Gastrocnemius medialis (tissue), 4 donors: ENCODE measurements at regions not wholly inside any gene's neighbourhood (a gene's known extent, or its start where the extent isn't known, plus 50 kb on each side); places are given as distances from the start of the nearest gene placed in this dataset.

Source experiments
- ATAC-seq, 2 donors: fragments of 150-250 bp; one replicate each; pipeline ENCODE4 v1.9.1; 2016
- DNase-seq, 2 donors: peaks; one replicate each; pipeline ENCODE4 v3.0.0-alpha.2; 2019
- H3K27ac ChIP-seq, 4 donors: fragments of 200-600 bp; sonication (generic); 1 replicate in 1 of 4; 2 replicates in 3 of 4; pipeline ENCODE4 v1.5.1; 2016 to 2018; ENCODE audit warnings: mild to moderate bottlenecking in 2 of 4, moderate library complexity in 1 of 4
- H3K27me3 ChIP-seq, 3 donors: fragments of 200-600 bp; sonication (generic) in 2 of 3; 1 replicate in 1 of 3; 2 replicates in 2 of 3; pipeline versions ENCODE4 v1.5.1 to v1.6.0; 2016 to 2019; ENCODE audit warnings: mild to moderate bottlenecking in 1 of 3, moderate library complexity in 1 of 3
- H3K36me3 ChIP-seq, 2 donors: fragments of 200-600 bp; sonication (generic) in 1 of 2; one replicate each; pipeline ENCODE4 v1.5.1; 2017 to 2018
- H3K4me1 ChIP-seq, 2 donors: fragments of 200-600 bp; sonication (generic) in 1 of 2; one replicate each; pipeline ENCODE4 v1.5.1; 2016 to 2017; ENCODE audit warnings: mild to moderate bottlenecking in 2 of 2
- H3K4me3 ChIP-seq, 4 donors: fragments of 200-600 bp; sonication (generic) in 3 of 4; 1 replicate in 1 of 4; 2 replicates in 3 of 4; pipeline ENCODE4 v1.5.1; 2016 to 2019; ENCODE audit warnings: mild to moderate bottlenecking in 2 of 4
- H3K9me3 ChIP-seq, 3 donors: fragments of 200-600 bp; sonication (generic) in 2 of 3; 1 replicate in 1 of 3; 2 replicates in 2 of 3; pipeline ENCODE4 v1.5.1; 2016 to 2019
- POLR2A ChIP-seq, 2 donors: fragments of 450-650 bp; IDR thresholded peaks; one replicate each; pipeline ENCODE4 v1.6.1; 2017; ENCODE audit warnings: antibody characterized with exemption in 2 of 2, mild to moderate bottlenecking in 2 of 2, moderate library complexity in 2 of 2
- in situ Hi-C, 4 donors: fragments of 200-750 bp; cut with MboI; loops; one replicate each; pipeline versions ENCODE4 v1.15.0 to v1.8.0; 2017; ENCODE audit warnings: low sequenced_read_pairs in 4 of 4
- intact Hi-C: fragments of 100-400 bp; cut with DNase I; formaldehyde crosslinking; loops from one replicate; pipeline ENCODE4 v1.15.1; 2023; ENCODE audit warnings: low total_unique reads
- TF ChIP-seq, protein P1 (sequence below), 5 experiments: fragments of 450-650 bp in 3 of 5; fragments of 200-600 bp in 2 of 5; sonication (generic) in 2 of 5; IDR thresholded peaks in 4 of 5; conservative IDR thresholded peaks in 1 of 5; 1 replicate in 4 of 5; 2 replicates in 1 of 5; pipeline ENCODE4 v1.5.1; 2016 to 2019; ENCODE audit warnings: antibody characterized with exemption in 5 of 5, mild to moderate bottlenecking in 3 of 5, moderate library complexity in 3 of 5

DNA sequence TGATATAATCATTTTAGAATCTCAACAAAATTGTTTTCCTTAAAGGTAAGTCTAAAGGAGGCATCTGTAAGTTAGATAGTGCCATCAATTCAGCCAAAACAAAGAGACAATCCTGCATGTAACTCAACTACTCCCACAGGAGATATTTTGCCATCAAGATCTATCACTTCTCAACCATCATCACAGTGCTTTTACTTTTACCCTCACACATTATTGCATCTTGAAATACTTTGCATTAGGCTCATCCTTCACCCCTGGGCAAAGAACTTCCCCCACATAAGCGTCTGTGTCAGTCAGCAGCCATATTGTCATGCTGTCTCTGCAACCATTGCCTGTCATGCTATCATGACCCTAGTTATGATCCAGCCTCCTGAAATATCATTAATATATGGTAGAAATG, 54.9 kb upstream of the NLGN1 start:
- DNase-seq, result no peak
- Histone ChIP-seq H3K36me3 (no peaks in the 10 kb centered on the region), H3K9me3 (no peaks in the 10 kb centered on the region), H3K27me3 (no peaks in the 10 kb centered on the region), H3K4me1 (no peaks in the 10 kb centered on the region), H3K27ac (no peak overlapping the region), H3K4me3 (no peak overlapping the region)
- no peak for TF ChIP-seq POLR2A (IDR thresholded peaks at IDR 0.05)
- TF ChIP-seq, protein P1, sequence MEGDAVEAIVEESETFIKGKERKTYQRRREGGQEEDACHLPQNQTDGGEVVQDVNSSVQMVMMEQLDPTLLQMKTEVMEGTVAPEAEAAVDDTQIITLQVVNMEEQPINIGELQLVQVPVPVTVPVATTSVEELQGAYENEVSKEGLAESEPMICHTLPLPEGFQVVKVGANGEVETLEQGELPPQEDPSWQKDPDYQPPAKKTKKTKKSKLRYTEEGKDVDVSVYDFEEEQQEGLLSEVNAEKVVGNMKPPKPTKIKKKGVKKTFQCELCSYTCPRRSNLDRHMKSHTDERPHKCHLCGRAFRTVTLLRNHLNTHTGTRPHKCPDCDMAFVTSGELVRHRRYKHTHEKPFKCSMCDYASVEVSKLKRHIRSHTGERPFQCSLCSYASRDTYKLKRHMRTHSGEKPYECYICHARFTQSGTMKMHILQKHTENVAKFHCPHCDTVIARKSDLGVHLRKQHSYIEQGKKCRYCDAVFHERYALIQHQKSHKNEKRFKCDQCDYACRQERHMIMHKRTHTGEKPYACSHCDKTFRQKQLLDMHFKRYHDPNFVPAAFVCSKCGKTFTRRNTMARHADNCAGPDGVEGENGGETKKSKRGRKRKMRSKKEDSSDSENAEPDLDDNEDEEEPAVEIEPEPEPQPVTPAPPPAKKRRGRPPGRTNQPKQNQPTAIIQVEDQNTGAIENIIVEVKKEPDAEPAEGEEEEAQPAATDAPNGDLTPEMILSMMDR (IDR thresholded peaks at IDR 0.05 in 4 of 5, conservative IDR thresholded peaks at IDR 0.05 in 1 of 5), result no peak
- intact Hi-C loops, result no loop called here
- ATAC-seq, result no peak
- in situ Hi-C loops, result no loop called here

DNA sequence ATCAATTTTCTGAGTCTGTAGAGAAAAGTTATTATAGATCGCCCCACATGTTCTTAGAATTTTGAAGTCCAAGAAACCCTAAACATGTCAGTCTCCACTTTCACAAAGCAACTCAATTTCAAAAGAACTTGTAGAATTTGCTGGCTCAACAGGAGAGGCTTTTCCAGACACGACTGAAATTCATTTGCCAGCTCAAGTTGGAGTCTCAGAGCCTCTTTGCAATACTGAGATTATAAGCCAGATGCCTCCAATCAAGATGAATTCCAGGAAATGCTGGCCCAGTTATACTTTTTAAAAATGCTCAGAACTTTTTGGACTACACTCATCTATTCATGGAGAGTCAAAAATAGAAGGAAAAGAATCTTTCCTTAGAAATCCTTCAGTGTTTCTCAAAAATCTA, 56.9 kb upstream of the NLGN1 start:
- Histone ChIP-seq H3K36me3 (no peaks in the 10 kb centered on the region), H3K9me3 (no peaks in the 10 kb centered on the region), H3K27me3 (no peaks in the 10 kb centered on the region), H3K4me1 (no peaks in the 10 kb centered on the region), H3K27ac (no peak overlapping the region), H3K4me3 (no peak overlapping the region)
- DNase-seq, result no peak
- in situ Hi-C loops, result no loop called here
- ATAC-seq, result no peak
- intact Hi-C loops, result no loop called here
- TF ChIP-seq POLR2A (IDR thresholded peaks at IDR 0.05), result no peak

DNA sequence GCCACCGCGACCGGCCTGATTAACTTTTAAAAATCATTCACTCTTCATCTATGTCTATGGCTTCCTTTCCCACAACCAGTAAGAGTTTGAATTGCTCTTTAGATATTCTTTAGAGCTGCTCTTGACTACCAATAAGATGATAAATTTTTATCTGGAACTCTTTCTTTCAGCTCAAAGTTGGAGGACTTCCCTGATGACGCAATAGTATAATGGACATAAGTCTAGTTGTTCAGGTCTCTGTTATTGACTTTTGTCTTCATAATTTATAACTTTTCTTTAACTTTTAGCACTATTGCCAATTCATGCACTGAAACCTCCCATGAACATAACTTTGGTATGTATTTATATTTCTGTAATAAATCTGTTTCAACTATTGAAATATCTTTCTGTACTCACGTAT, 61.3 kb upstream of the NLGN1 start:
- H3K4me3 ChIP-seq, result no peak overlapping the region
- no peak for DNase-seq
- intact Hi-C loops (no loop called here), in situ Hi-C loops (no loop called here)
- no peak for TF ChIP-seq POLR2A (IDR thresholded peaks at IDR 0.05)
- TF ChIP-seq, protein P1 (IDR thresholded peaks at IDR 0.05 in 4 of 5, conservative IDR thresholded peaks at IDR 0.05 in 1 of 5), result no peak
- no peak overlapping the region for H3K27ac ChIP-seq
- ATAC-seq, result no peak
- H3K9me3 ChIP-seq, result no peaks in the 10 kb centered on the region
- no peaks in the 10 kb centered on the region for H3K27me3 ChIP-seq
- H3K36me3 ChIP-seq, result no peaks in the 10 kb centered on the region
- H3K4me1 ChIP-seq, result no peaks in the 10 kb centered on the region

DNA sequence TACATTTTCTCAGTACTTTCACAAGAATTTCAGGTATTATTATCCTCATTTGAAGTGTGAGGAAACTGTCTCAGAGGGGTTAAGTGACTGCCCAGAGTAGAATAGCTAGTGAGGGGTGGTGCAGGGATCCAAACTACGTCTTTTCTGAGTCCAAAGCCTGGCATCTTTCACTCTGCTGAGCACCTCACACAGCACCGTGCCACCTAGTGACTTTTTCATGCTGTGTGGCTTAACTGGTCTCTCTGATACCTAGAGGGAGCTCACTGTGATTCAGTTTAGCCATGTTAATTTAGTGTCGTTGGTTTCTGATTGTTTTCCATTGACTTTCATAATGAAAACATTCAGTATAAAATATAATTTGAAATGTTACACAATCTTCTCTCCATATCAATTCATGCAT, 91.4 kb upstream of the NLGN1 start:
- Histone ChIP-seq H3K27me3 (no peaks in the 10 kb centered on the region), H3K4me3 (no peak overlapping the region), H3K27ac (no peak overlapping the region), H3K9me3 (no peaks in the 10 kb centered on the region), H3K36me3 (no peaks in the 10 kb centered on the region), H3K4me1 (no peaks in the 10 kb centered on the region)
- intact Hi-C loops, result no loop called here
- no peak for ATAC-seq
- TF ChIP-seq, protein P1 (IDR thresholded peaks at IDR 0.05 in 4 of 5, conservative IDR thresholded peaks at IDR 0.05 in 1 of 5), result no peak
- no peak for TF ChIP-seq POLR2A (IDR thresholded peaks at IDR 0.05)
- DNase-seq, result no peak
- in situ Hi-C loops, result no loop called here

DNA sequence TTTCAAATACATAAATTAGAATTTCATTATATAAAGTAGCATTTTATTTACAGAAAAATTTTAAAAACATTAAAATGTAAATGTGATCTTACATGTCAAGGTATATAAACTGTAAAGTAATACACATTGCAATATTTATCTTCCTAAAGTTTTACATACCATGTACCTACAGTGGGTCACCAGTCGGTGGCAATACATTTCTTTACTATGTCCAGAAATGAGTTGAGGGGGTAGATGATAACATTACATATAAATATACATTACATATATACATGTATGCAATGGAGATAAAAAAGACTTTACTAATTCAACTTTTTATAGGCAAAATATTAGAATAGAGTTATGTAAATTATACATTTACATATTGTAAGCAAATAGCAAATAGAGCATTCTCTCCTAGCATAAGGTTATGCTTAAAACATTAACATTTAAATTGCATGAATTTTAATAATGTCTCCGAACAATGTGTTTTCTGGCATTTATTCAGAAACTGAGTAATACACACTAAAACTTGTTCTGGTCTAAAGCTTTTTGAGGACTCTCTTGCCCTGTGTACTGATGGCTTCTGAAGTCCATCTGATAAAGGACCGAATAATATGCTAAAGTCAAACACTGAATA, 93.3 kb upstream of the NLGN1 start:
- H3K4me3 ChIP-seq, result no peak overlapping the region
- H3K36me3 ChIP-seq, result no peaks in the 10 kb centered on the region
- no peak for TF ChIP-seq POLR2A (IDR thresholded peaks at IDR 0.05)
- TF ChIP-seq, protein P1 (IDR thresholded peaks at IDR 0.05 in 4 of 5, conservative IDR thresholded peaks at IDR 0.05 in 1 of 5), result no peak
- H3K27ac ChIP-seq, result no peak overlapping the region
- H3K27me3 ChIP-seq, result no peaks in the 10 kb centered on the region
- H3K4me1 ChIP-seq, result no peaks in the 10 kb centered on the region
- in situ Hi-C loops (no loop called here), intact Hi-C loops (no loop called here)
- ATAC-seq, result no peak
- DNase-seq, result no peak
- H3K9me3 ChIP-seq, result no peaks in the 10 kb centered on the region
